CD14-positive monocyte (primary cell): ENCODE measurements at regions not wholly inside any gene's neighbourhood (a gene's known extent, or its start where the extent isn't known, plus 50 kb on each side); places are given as distances from the start of the nearest gene placed in this dataset.

ENCODE experiments used
- DNase-seq, 3 donors: peaks; one replicate each; pipeline ENCODE4 v3.0.0-alpha.2; 2011 to 2022
- H2AFZ ChIP-seq: 2 replicates; pipeline ENCODE4 v1.6.0; 2012; ENCODE audit warnings: mild to moderate bottlenecking, low read depth, low read length, inconsistent platforms; ENCODE audit not compliant: insufficient read depth, poor library complexity, severe bottlenecking
- H3K27ac ChIP-seq, 2 donors: 1 replicate in 1 of 2; 2 replicates in 1 of 2; pipeline ENCODE4 v1.5.1; 2012 to 2013; ENCODE audit warnings: low read length in 2 of 2, control low read depth in 1 of 2, inconsistent platforms in 1 of 2, low read depth in 1 of 2, mild to moderate bottlenecking in 1 of 2
- H3K27me3 ChIP-seq, 2 donors: one replicate each; pipeline versions ENCODE4 v1.6.0 to v1.6.1; 2011 to 2013; ENCODE audit warnings: low read length in 2 of 2; ENCODE audit not compliant: control insufficient read depth in 2 of 2, insufficient read depth in 2 of 2
- H3K36me3 ChIP-seq, 2 donors: replicated peaks in 1 of 2; 1 replicate in 1 of 2; 2 replicates in 1 of 2; pipeline versions ENCODE4 v1.5.1 to v1.6.1; 2012 to 2013; ENCODE audit warnings: low read length in 2 of 2, control low read depth in 1 of 2, inconsistent platforms in 1 of 2, mild to moderate bottlenecking in 1 of 2; ENCODE audit not compliant: insufficient read depth in 2 of 2, control insufficient read depth in 1 of 2
- H3K4me1 ChIP-seq, 2 donors: 1 replicate in 1 of 2; 2 replicates in 1 of 2; pipeline versions ENCODE4 v1.5.1 to v1.6.1; 2012 to 2013; ENCODE audit warnings: low read length in 2 of 2, control low read depth in 1 of 2, inconsistent platforms in 1 of 2, mild to moderate bottlenecking in 1 of 2, moderate library complexity in 1 of 2; ENCODE audit not compliant: insufficient read depth in 2 of 2, control insufficient read depth in 1 of 2
- H3K4me2 ChIP-seq: replicated peaks from 2 replicates; pipeline ENCODE3; 2012; ENCODE audit warnings: low read length, moderate library complexity, mild to moderate bottlenecking; ENCODE audit not compliant: poor library complexity, severe bottlenecking; ENCODE audit errors: extremely low read depth
- H3K4me3 ChIP-seq, 3 experiments: fragments of 200-600 bp in 1 of 3; sonication (generic) in 1 of 3; replicated peaks in 1 of 3; 1 replicate in 2 of 3; 2 replicates in 1 of 3; pipeline ENCODE4 v1.5.1; 2011 to 2013; ENCODE audit warnings: low read length in 3 of 3, mild to moderate bottlenecking in 3 of 3, control low read depth in 2 of 3, low read depth in 2 of 3, inconsistent platforms in 1 of 3, moderate library complexity in 1 of 3
- H3K79me2 ChIP-seq: 2 replicates; pipeline ENCODE4 v1.6.0; 2012; ENCODE audit warnings: mild to moderate bottlenecking, control low read depth, inconsistent platforms, low read length, moderate library complexity; ENCODE audit not compliant: insufficient read depth
- H3K9ac ChIP-seq: 2 replicates; pipeline ENCODE4 v1.6.0; 2017; ENCODE audit warnings: low read length, mild to moderate bottlenecking; ENCODE audit not compliant: insufficient read depth, poor library complexity, severe bottlenecking
- H3K9me3 ChIP-seq, 2 donors: replicated peaks in 1 of 2; 1 replicate in 1 of 2; 2 replicates in 1 of 2; pipeline versions ENCODE4 v1.5.1 to v1.6.1; 2012 to 2013; ENCODE audit warnings: low read length in 2 of 2, control low read depth in 1 of 2; ENCODE audit not compliant: control insufficient read depth in 1 of 2, insufficient read depth in 1 of 2
- H4K20me1 ChIP-seq: 2 replicates; pipeline ENCODE4 v1.6.0; 2012; ENCODE audit warnings: mild to moderate bottlenecking, low read length, control low read depth, moderate library complexity; ENCODE audit not compliant: insufficient read depth
- H3K27ac Mint-ChIP-seq, 7 donors: one replicate each; pipeline ENCODE4 v1.8.0; 2020; ENCODE audit warnings: mild to moderate bottlenecking in 7 of 7, mixed read lengths in 7 of 7, moderate library complexity in 6 of 7, inconsistent platforms in 2 of 7
- H3K27me3 Mint-ChIP-seq, 3 donors: one replicate each; pipeline ENCODE4 v1.8.0; 2021 to 2022; ENCODE audit warnings: low read depth in 3 of 3, mild to moderate bottlenecking in 3 of 3, mixed read lengths in 3 of 3, moderate library complexity in 3 of 3, inconsistent platforms in 1 of 3
- H3K36me3 Mint-ChIP-seq, 2 donors: one replicate each; pipeline ENCODE4 v1.8.0; 2020; ENCODE audit warnings: mixed read lengths in 2 of 2, inconsistent platforms in 1 of 2, mild to moderate bottlenecking in 1 of 2
- H3K4me1 Mint-ChIP-seq: one replicate; pipeline ENCODE4 v1.8.0; 2020; ENCODE audit warnings: mild to moderate bottlenecking, mixed read lengths
- H3K4me3 Mint-ChIP-seq, 2 donors: one replicate each; pipeline ENCODE4 v1.8.0; 2020; ENCODE audit warnings: mild to moderate bottlenecking in 2 of 2, mixed read lengths in 2 of 2, moderate library complexity in 1 of 2
- H3K9me3 Mint-ChIP-seq, 7 donors: one replicate each; pipeline ENCODE4 v1.8.0; 2020 to 2022; ENCODE audit warnings: mixed read lengths in 7 of 7, mild to moderate bottlenecking in 6 of 7, moderate library complexity in 6 of 7, inconsistent platforms in 2 of 7
- CTCF ChIP-seq: fragments of 200-600 bp; IDR thresholded peaks from one replicate; pipeline ENCODE4 v1.8.0; 2022; ENCODE audit warnings: antibody characterized with exemption, mild to moderate bottlenecking
- WGBS: methylation state at CpG from one replicate; pipeline ENCODE4 v1.1.5; 2013; ENCODE audit warnings: missing lambda C conversion rate; ENCODE audit not compliant: insufficient coverage; 5-methylcytosine and 5-hydroxymethylcytosine counted together
- intact Hi-C, 2 donors: fragments of 100-400 bp; cut with micrococcal nuclease; formaldehyde crosslinking; loops; one replicate each; pipeline versions ENCODE4 v1.15.0 to v1.15.1; 2023

- H3K27ac ChIP-seq = no peak overlapping the region
- H3K4me3 ChIP-seq = no peak overlapping the region
- 100% methylated on average over 1 of the region's 3 CpGs for WGBS
- no peaks in the 10 kb centered on the region for H3K9me3 ChIP-seq
- no peak overlapping the region for H2AFZ ChIP-seq
- no peaks in the 10 kb centered on the region for H3K36me3 Mint-ChIP-seq
- no peaks in the 10 kb centered on the region for H3K36me3 ChIP-seq
- no peak for DNase-seq
- H3K4me2 ChIP-seq = no peak overlapping the region
- TF ChIP-seq CTCF = no peak
- intact Hi-C loops = no loop called here
- H3K27ac Mint-ChIP-seq = no peak overlapping the region
- H3K27me3 Mint-ChIP-seq = no peaks in the 10 kb centered on the region
- no peaks in the 10 kb centered on the region for H3K4me1 ChIP-seq
- no peak overlapping the region for H3K9ac ChIP-seq
- H4K20me1 ChIP-seq = no peaks in the 10 kb centered on the region
- no peaks in the 10 kb centered on the region for H3K79me2 ChIP-seq
- no peaks in the 10 kb centered on the region for H3K27me3 ChIP-seq
- no peaks in the 10 kb centered on the region for H3K4me1 Mint-ChIP-seq
- H3K4me3 Mint-ChIP-seq = no peak overlapping the region
- peaks cover 0 to 4% (median 0%) of the 10 kb centered on the region in 7 donors for H3K9me3 Mint-ChIP-seq
Measured at GRCh38 chrX:69020316-69020715, 144.9 kb downstream of the PJA1 start.

GRCh38 chrX:69019073-69019890 is 146.0 kb downstream of the PJA1 start:
- intact Hi-C loops = no loop called here
- Histone ChIP-seq H3K4me3 (no peak overlapping the region), H3K9ac (no peak overlapping the region), H3K27ac (no peak overlapping the region), H3K4me2 (no peak overlapping the region), H2AFZ (no peak overlapping the region), H3K4me1 (no peaks in the 10 kb centered on the region), H3K9me3 (no peaks in the 10 kb centered on the region), H3K36me3 (no peaks in the 10 kb centered on the region), H4K20me1 (no peaks in the 10 kb centered on the region), H3K79me2 (no peaks in the 10 kb centered on the region), H3K27me3 (no peaks in the 10 kb centered on the region)
- Mint-ChIP-seq H3K4me1 (no peaks in the 10 kb centered on the region), H3K27ac (no peak overlapping the region), H3K27me3 (no peaks in the 10 kb centered on the region), H3K4me3 (no peak overlapping the region), H3K9me3 (peaks cover 0 to 4% (median 0%) of the 10 kb centered on the region in 7 donors), H3K36me3 (no peaks in the 10 kb centered on the region)
- no peak for TF ChIP-seq CTCF
- WGBS = 100% methylated on average over 1 of the region's 2 CpGs
- DNase-seq = no peak
